Ishikawa (cell line): ENCODE measurements at regions not wholly inside any gene's neighbourhood (a gene's known extent, or its start where the extent isn't known, plus 50 kb on each side); places are given as distances from the start of the nearest gene placed in this dataset.

Experiments
- CEBPB ChIP-seq: IDR thresholded peaks from 2 replicates; pipeline ENCODE4 v1.6.1; 2012
- CREB1 ChIP-seq: IDR thresholded peaks from 2 replicates; pipeline ENCODE4 v1.6.1; 2012; ENCODE audit warnings: low read depth
- EGR1 ChIP-seq: IDR thresholded peaks from 2 replicates; pipeline ENCODE4 v1.6.1; 2012
- EP300 ChIP-seq: IDR thresholded peaks from 2 replicates; pipeline ENCODE4 v1.6.1; 2012; ENCODE audit warnings: borderline replicate concordance
- FOXM1 ChIP-seq: IDR thresholded peaks from 2 replicates; pipeline ENCODE4 v1.6.1; 2012; ENCODE audit warnings: low read depth, borderline replicate concordance
- NFIC ChIP-seq: IDR thresholded peaks from 2 replicates; pipeline ENCODE4 v1.6.1; 2012
- RAD21 ChIP-seq: IDR thresholded peaks from 2 replicates; pipeline ENCODE4 v1.6.1; 2012; ENCODE audit warnings: low read depth
- TAF1 ChIP-seq: IDR thresholded peaks from 2 replicates; pipeline ENCODE4 v1.6.1; 2012; ENCODE audit warnings: low read depth, mild to moderate bottlenecking
- TCF12 ChIP-seq: IDR thresholded peaks from 2 replicates; pipeline ENCODE4 v1.6.1; 2012; ENCODE audit warnings: low read depth
- TEAD4 ChIP-seq: IDR thresholded peaks from 2 replicates; pipeline ENCODE4 v1.6.1; 2012
- YY1 ChIP-seq: IDR thresholded peaks from 2 replicates; pipeline ENCODE4 v1.6.1; 2012; ENCODE audit warnings: low read depth
- ZBTB7A ChIP-seq: IDR thresholded peaks from 2 replicates; pipeline ENCODE4 v1.6.1; 2012; ENCODE audit warnings: low read depth
- TF ChIP-seq, protein P1 (sequence below): IDR thresholded peaks from 2 replicates; pipeline ENCODE4 v1.6.1; 2012
- TF ChIP-seq, protein P2 (sequence below): IDR thresholded peaks from 2 replicates; pipeline ENCODE4 v1.6.1; 2012; ENCODE audit warnings: low read depth, mild to moderate bottlenecking
- TF ChIP-seq, protein P3 (sequence below): IDR thresholded peaks from 2 replicates; pipeline ENCODE4 v1.6.1; 2012

DNA sequence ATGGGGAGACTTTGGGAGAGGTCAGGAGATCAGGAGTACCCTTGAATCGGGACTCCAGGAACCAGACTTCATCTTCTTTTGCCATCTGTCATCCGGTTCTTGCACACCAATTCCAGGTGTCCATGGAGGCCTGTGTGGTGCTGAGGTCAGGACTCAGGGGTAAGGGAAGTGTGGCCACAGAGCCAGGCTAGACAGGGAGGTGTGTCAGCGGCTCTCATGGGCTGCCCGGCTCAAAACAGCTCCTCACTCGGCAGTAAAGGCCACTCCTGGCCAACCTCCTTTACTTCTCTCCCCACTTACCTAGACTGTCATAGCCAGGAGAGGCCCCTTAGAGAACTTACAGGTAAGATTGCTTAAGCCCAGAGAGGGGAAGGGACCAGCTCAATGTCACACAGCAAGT, 75.7 kb upstream of the NECTIN1 start:
- TF ChIP-seq YY1 (no peak), RAD21 (no peak), EP300 (no peak), TCF12 (no peak), TEAD4 (no peak), EGR1 (no peak), NFIC (no peak), TAF1 (no peak), ZBTB7A (no peak), CREB1 (no peak), FOXM1 (no peak), CEBPB (no peak)
- TF ChIP-seq, protein P1, sequence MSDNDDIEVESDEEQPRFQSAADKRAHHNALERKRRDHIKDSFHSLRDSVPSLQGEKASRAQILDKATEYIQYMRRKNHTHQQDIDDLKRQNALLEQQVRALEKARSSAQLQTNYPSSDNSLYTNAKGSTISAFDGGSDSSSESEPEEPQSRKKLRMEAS: no peak
- TF ChIP-seq, protein P2, sequence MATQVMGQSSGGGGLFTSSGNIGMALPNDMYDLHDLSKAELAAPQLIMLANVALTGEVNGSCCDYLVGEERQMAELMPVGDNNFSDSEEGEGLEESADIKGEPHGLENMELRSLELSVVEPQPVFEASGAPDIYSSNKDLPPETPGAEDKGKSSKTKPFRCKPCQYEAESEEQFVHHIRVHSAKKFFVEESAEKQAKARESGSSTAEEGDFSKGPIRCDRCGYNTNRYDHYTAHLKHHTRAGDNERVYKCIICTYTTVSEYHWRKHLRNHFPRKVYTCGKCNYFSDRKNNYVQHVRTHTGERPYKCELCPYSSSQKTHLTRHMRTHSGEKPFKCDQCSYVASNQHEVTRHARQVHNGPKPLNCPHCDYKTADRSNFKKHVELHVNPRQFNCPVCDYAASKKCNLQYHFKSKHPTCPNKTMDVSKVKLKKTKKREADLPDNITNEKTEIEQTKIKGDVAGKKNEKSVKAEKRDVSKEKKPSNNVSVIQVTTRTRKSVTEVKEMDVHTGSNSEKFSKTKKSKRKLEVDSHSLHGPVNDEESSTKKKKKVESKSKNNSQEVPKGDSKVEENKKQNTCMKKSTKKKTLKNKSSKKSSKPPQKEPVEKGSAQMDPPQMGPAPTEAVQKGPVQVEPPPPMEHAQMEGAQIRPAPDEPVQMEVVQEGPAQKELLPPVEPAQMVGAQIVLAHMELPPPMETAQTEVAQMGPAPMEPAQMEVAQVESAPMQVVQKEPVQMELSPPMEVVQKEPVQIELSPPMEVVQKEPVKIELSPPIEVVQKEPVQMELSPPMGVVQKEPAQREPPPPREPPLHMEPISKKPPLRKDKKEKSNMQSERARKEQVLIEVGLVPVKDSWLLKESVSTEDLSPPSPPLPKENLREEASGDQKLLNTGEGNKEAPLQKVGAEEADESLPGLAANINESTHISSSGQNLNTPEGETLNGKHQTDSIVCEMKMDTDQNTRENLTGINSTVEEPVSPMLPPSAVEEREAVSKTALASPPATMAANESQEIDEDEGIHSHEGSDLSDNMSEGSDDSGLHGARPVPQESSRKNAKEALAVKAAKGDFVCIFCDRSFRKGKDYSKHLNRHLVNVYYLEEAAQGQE: no peak
- TF ChIP-seq, protein P3, sequence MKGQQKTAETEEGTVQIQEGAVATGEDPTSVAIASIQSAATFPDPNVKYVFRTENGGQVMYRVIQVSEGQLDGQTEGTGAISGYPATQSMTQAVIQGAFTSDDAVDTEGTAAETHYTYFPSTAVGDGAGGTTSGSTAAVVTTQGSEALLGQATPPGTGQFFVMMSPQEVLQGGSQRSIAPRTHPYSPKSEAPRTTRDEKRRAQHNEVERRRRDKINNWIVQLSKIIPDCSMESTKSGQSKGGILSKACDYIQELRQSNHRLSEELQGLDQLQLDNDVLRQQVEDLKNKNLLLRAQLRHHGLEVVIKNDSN: no peak

DNA sequence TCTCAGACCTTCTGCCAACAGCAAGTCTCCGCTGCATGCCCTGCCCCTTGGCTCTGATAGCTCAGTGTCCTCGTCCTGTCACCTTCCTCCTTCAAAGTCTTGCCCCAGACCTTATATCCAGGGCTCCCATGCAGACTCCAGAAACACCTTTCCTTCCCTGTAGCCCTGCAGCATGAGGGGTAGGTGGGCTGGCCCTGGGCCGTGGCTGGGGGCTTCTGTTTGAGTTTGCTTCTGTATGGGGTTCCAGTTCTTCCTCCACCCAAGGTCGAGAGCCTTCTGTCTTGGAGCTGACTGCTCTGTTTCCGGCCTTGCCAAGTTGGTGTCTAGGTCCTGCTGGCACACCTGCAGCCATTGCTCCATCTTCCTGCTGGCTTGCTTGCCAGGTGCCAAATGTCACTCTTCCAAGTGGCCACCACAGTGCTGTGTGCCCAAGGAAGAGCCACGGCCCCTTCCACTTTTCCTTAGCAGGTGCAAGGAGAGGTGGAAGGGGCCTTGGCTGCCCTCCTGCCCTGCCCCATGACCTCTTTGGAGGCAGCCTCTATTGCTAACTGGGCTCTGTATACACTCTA, 74.8 kb upstream of the NECTIN1 start:
- TF ChIP-seq EGR1: no peak

DNA sequence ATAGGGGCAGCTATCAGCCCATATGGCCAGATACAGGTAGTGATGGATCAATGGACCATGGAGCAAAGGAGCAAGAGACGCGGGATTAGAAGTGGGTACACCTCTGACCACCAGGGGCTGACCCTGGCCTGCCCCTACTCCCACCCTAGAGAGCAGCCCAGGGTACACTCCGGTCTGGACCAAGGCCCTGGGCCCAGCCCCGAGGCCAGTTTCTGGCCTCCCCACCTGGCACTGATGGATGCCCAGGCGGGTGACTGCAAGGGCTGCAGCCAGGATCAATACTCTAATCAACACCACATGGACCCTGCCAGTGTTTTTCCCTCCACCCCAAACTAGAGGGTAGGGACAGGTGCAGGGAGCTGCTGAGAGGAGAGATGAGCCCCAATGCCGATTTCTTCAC, 74.1 kb upstream of the NECTIN1 start:
- no peak for TF ChIP-seq CEBPB
- no peak for TF ChIP-seq TAF1
- no peak for TF ChIP-seq EP300
- TF ChIP-seq EGR1: no peak
- TF ChIP-seq NFIC: no peak
- no peak for TF ChIP-seq FOXM1
- TF ChIP-seq, protein P1: no peak
- TF ChIP-seq ZBTB7A: no peak
- TF ChIP-seq CREB1: no peak
- no peak for TF ChIP-seq YY1
- TF ChIP-seq TEAD4: no peak
- TF ChIP-seq TCF12: no peak
- no peak for TF ChIP-seq RAD21
- TF ChIP-seq, protein P3: no peak
- TF ChIP-seq, protein P2: no peak

DNA sequence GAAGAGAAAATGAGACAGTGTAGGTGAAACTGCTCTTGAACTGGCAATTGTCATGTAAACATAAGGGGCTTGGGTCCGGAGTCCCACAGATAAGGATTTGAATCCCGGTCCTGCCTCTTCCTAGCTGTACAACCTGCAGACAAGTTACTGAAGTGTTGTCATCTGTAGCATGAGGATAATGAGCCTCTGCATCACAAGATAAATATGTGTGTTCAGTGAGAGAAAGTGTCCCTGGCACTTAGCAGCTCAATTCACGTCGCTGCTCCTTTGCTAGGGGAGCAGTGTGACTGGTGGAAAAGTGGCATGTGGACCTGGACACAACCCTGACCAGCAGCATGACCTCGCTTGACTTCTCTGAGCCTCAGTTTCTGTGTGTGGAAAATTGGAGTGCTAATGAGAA, 73.7 kb upstream of the NECTIN1 start:
- TF ChIP-seq ZBTB7A (no peak), RAD21 (no peak), CEBPB (no peak), FOXM1 (no peak), TAF1 (no peak), CREB1 (no peak), YY1 (no peak), EP300 (no peak), TEAD4 (no peak)
- TF ChIP-seq, protein P1: no peak
- TF ChIP-seq, protein P3: no peak

DNA sequence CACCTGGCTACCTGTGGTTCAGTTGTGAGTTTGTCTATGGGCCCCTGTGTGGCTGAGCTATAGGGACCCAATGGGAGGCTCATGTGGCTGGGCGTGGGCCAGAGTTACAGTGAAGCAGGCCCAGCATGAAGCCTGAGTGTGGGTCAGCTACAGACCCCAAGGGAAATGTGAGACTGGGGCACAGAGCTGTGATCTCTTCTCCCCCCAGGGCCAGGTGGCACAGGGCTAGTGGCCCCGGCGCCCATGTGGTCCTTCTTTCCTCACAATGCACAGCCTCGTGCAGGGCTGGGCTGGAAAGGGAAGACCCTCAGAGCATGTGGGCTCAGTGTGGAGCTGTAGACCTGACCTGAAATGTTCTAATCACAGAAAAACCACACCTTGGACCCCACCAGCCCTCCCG, 71.6 kb upstream of the NECTIN1 start:
- TF ChIP-seq, protein P1: no peak
- no peak for TF ChIP-seq CREB1

DNA sequence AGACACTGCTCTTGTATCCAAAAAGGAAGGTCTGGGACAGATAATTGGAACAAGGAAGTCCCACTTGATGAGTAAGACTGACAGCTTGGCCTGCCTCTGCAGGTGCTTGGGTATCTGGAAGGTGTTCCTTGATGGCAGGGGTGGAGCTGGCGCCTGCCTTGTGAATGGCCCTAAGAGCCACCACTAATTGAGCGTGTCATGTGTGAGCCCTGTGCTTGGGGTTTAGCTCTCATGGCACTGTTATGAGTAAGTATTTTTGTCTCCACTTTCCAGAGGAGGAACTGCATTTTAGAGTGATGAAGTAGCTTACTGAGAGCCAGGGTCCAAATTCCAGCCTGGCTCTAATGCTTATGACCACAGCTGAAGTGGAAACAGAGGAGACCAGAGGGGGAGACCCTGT, 71.2 kb upstream of the NECTIN1 start:
- no peak for TF ChIP-seq EP300
- TF ChIP-seq CREB1: no peak
- no peak for TF ChIP-seq YY1
- TF ChIP-seq EGR1: no peak
